GM18951 (cell line): ENCODE measurements at regions not wholly inside any gene's neighbourhood (a gene's known extent, or its start where the extent isn't known, plus 50 kb on each side); places are given as distances from the start of the nearest gene placed in this dataset.

ENCODE experiments used
- POLR2A ChIP-seq: IDR thresholded peaks from 4 replicates; pipeline ENCODE4 v1.6.1; 2011; ENCODE audit warnings: mild to moderate bottlenecking; ENCODE audit not compliant: insufficient read length, insufficient read depth; ENCODE audit errors: extremely low read depth
- in situ Hi-C: fragments of 300-500 bp; cut with MboI; formaldehyde crosslinking; loops from one replicate; pipeline ENCODE4 v1.12.0; 2022; ENCODE audit warnings: low sequenced_read_pairs, mixed read lengths, inconsistent platforms; ENCODE audit not compliant: unreplicated experiment

- in situ Hi-C loops, result loop anchor here (25.0 kb wide), 1 partner anchor 811 kb away; no protein-coding TSS in a partner anchor
- no peak for TF ChIP-seq POLR2A
These were observed 168.3 kb downstream of the PAH start for GRCh38 chr12:102748704-102749103.

- no peak for TF ChIP-seq POLR2A
- in situ Hi-C loops, result loop anchor here (25.0 kb wide), 1 partner anchor 810 kb away; no protein-coding TSS in a partner anchor
These were observed 170.1 kb downstream of the PAH start for GRCh38 chr12:102746963-102747362.

- TF ChIP-seq POLR2A, result no peak
These were observed 171.0 kb downstream of the PAH start for GRCh38 chr12:102745971-102746600.

GRCh38 chr12:102741196-102741595 lies 175.8 kb downstream of the PAH start:
- no peak for TF ChIP-seq POLR2A
- in situ Hi-C loops, result loop anchor here (25.0 kb wide), 1 partner anchor 804 kb away; no protein-coding TSS in a partner anchor

More at GRCh38 chr12:102745971-102746600, 171.0 kb downstream of the PAH start:
- in situ Hi-C loops, result loop anchor here (25.0 kb wide), 1 partner anchor 809 kb away; no protein-coding TSS in a partner anchor

- in situ Hi-C loops, result loop anchor here (25.0 kb wide), 1 partner anchor 803 kb away; no protein-coding TSS in a partner anchor
- no peak for TF ChIP-seq POLR2A
These were observed 176.7 kb downstream of the PAH start for GRCh38 chr12:102740141-102740955.

GRCh38 chr12:102736328-102736727 lies 180.7 kb downstream of the PAH start:
- TF ChIP-seq POLR2A, result no peak
- in situ Hi-C loops, result loop anchor here (25.0 kb wide), 1 partner anchor 799 kb away; no protein-coding TSS in a partner anchor

GRCh38 chr12:102735104-102735503 lies 181.9 kb downstream of the PAH start:
- in situ Hi-C loops, result loop anchor here (25.0 kb wide), 1 partner anchor 798 kb away; no protein-coding TSS in a partner anchor

GRCh38 chr12:102730996-102731395 lies 186.0 kb downstream of the PAH start:
- TF ChIP-seq POLR2A, result no peak
- in situ Hi-C loops, result loop anchor here (25.0 kb wide), 1 partner anchor 794 kb away; no protein-coding TSS in a partner anchor

More at GRCh38 chr12:102735104-102735503, 181.9 kb downstream of the PAH start:
- TF ChIP-seq POLR2A, result no peak

GRCh38 chr12:102728506-102729242 lies 188.4 kb downstream of the PAH start:
- no peak for TF ChIP-seq POLR2A
- in situ Hi-C loops, result loop anchor here (25.0 kb wide), 1 partner anchor 791 kb away; no protein-coding TSS in a partner anchor

- in situ Hi-C loops, result loop anchor here (25.0 kb wide), 1 partner anchor 789 kb away; no protein-coding TSS in a partner anchor
- no peak for TF ChIP-seq POLR2A
These were observed 190.4 kb downstream of the PAH start for GRCh38 chr12:102726686-102727085.

- TF ChIP-seq POLR2A, result no peak
- in situ Hi-C loops, result no loop called here
These were observed 194.9 kb downstream of the PAH start for GRCh38 chr12:102722147-102722546.

GRCh38 chr12:102708108-102708507 lies 208.9 kb downstream of the PAH start:
- in situ Hi-C loops, result no loop called here
- no peak for TF ChIP-seq POLR2A

GRCh38 chr12:102702447-102703114 lies 214.5 kb downstream of the PAH start:
- in situ Hi-C loops, result no loop called here
- TF ChIP-seq POLR2A, result no peak
